HCT116 (cell line): ENCODE measurements at regions not wholly inside any gene's neighbourhood (a gene's known extent, or its start where the extent isn't known, plus 50 kb on each side); places are given as distances from the start of the nearest gene placed in this dataset.

ENCODE experiments used
- ATAC-seq: fragments of 200-7000 bp; cut with Tn5 transposase; 2 replicates; pipeline ENCODE4 v1.9.1; 2020; ENCODE audit warnings: mild to moderate bottlenecking, moderate library complexity
- BruUV-seq: library from RNA; stranded (reverse); fragments of 400-500 nt; replicated peaks from 2 replicates; lab custom pipeline; 2021; lab: Mats Ljungman, UMichigan
- CTCF ChIA-PET: fragments of 300-600 bp; sonication (Branson Sonifier 250); formaldehyde crosslinking; loops from one replicate; lab custom pipeline; 2021; ENCODE audit warnings: antibody characterized with exemption; lab: Charles Lee
- POLR2A ChIA-PET: fragments of 300-600, 350-600 bp; sonication (Branson Sonifier 250); formaldehyde crosslinking; loops from one replicate; lab custom pipeline; 2021; ENCODE audit warnings: antibody characterized with exemption; lab: Charles Lee
- RAD21 ChIA-PET, 2 experiments: fragments of 300-600 bp; sonication (Branson Sonifier 250); formaldehyde crosslinking; loops; one replicate each; lab custom pipeline; 2023; ENCODE audit warnings: low total read pairs in 2 of 2; ENCODE audit not compliant: uncharacterized antibody in 2 of 2, unreplicated experiment in 2 of 2, low non-redundant PET in 1 of 2; lab: Charles Lee
- DNase-seq: peaks from one replicate; pipeline ENCODE4 v3.0.0-alpha.2; 2010; ENCODE audit warnings: low read depth, low spot score
- H2AFZ ChIP-seq: fragments of 200-600 bp; shearing (Covaris generic), sonication (generic); 2 replicates; pipeline ENCODE4 v1.6.1; 2017; ENCODE audit warnings: low read depth, mixed run types, mixed read lengths, antibody characterized with exemption, low read length; ENCODE audit not compliant: poor library complexity, severe bottlenecking
- H3K27ac ChIP-seq: 2 replicates; pipeline ENCODE4 v1.5.1; 2012; ENCODE audit warnings: low read depth, low read length
- H3K27me3 ChIP-seq: fragments of 200-600 bp; sonication (generic); 2 replicates; pipeline ENCODE4 v1.6.1; 2016; ENCODE audit warnings: mixed run types, low read length, mixed read lengths; ENCODE audit not compliant: insufficient read depth
- H3K36me3 ChIP-seq, 2 experiments: fragments of 200-500 bp in 1 of 2; fragments of 200-600 bp in 1 of 2; sonication (Bioruptor generic) in 1 of 2; sonication (generic) in 1 of 2; 2 replicates each; pipeline versions ENCODE4 v1.5.1 to v1.6.1; 2014 to 2016; ENCODE audit warnings: low read length in 2 of 2, inconsistent platforms in 1 of 2, mixed read lengths in 1 of 2, mixed run types in 1 of 2; ENCODE audit not compliant: insufficient read depth in 2 of 2, control insufficient read depth in 1 of 2
- H3K4me1 ChIP-seq, 2 experiments: fragments of 200-600 bp in 1 of 2; sonication (generic) in 1 of 2; 2 replicates each; pipeline versions ENCODE4 v1.5.1 to v1.6.1; 2012 to 2017; ENCODE audit warnings: low read length in 2 of 2, inconsistent platforms in 1 of 2, mild to moderate bottlenecking in 1 of 2, mixed read lengths in 1 of 2, mixed run types in 1 of 2, moderate library complexity in 1 of 2; ENCODE audit not compliant: insufficient read depth in 2 of 2, control insufficient read depth in 1 of 2
- H3K4me2 ChIP-seq: fragments of 200-600 bp; sonication (generic); 2 replicates; pipeline ENCODE4 v1.6.1; 2017; ENCODE audit warnings: mixed run types, low read length, mixed read lengths
- H3K4me3 ChIP-seq, 2 experiments: fragments of 200-600 bp in 1 of 2; sonication (generic) in 1 of 2; replicated peaks in 1 of 2; 2 replicates each; pipeline ENCODE4 v1.5.1; 2011 to 2016; ENCODE audit warnings: low read length in 2 of 2, control low read depth in 1 of 2, low read depth in 1 of 2, mild to moderate bottlenecking in 1 of 2, mixed read lengths in 1 of 2, mixed run types in 1 of 2
- H3K79me2 ChIP-seq: fragments of 200-600 bp; sonication (generic); 2 replicates; pipeline ENCODE4 v1.6.1; 2017; ENCODE audit warnings: mild to moderate bottlenecking, mixed run types, low read length, moderate library complexity, mixed read lengths; ENCODE audit not compliant: insufficient read depth
- H3K9ac ChIP-seq: fragments of 200-600 bp; sonication (generic); 2 replicates; pipeline ENCODE4 v1.6.1; 2016; ENCODE audit warnings: low read length, mixed read lengths
- H3K9me2 ChIP-seq: fragments of 200-600 bp; sonication (generic), shearing (Covaris generic); 2 replicates; pipeline ENCODE4 v1.6.1; 2017; ENCODE audit warnings: mixed run types, mild to moderate bottlenecking, moderate library complexity; ENCODE audit not compliant: insufficient read depth
- H3K9me3 ChIP-seq, 2 experiments: fragments of 200-500 bp in 1 of 2; fragments of 200-600 bp in 1 of 2; sonication (Bioruptor generic) in 1 of 2; sonication (generic) in 1 of 2; 2 replicates each; pipeline ENCODE4 v1.6.1; 2014 to 2017; ENCODE audit warnings: low read length in 2 of 2, mixed read lengths in 2 of 2, inconsistent platforms in 1 of 2, low read depth in 1 of 2, mild to moderate bottlenecking in 1 of 2, mixed run types in 1 of 2, moderate library complexity in 1 of 2; ENCODE audit not compliant: control insufficient read depth in 1 of 2, insufficient read depth in 1 of 2
- H4K20me1 ChIP-seq: fragments of 200-600 bp; sonication (generic), shearing (Covaris generic); 2 replicates; pipeline ENCODE4 v1.6.1; 2017; ENCODE audit warnings: mixed run types, mild to moderate bottlenecking, moderate library complexity; ENCODE audit not compliant: insufficient read depth
- CBX3 ChIP-seq: IDR thresholded peaks from 2 replicates; pipeline ENCODE4 v1.6.1; 2012; ENCODE audit warnings: low read depth
- CEBPB ChIP-seq: IDR thresholded peaks from 2 replicates; pipeline ENCODE4 v1.6.1; 2012; ENCODE audit warnings: low read depth
- EZH2 ChIP-seq: fragments of 200-600 bp; sonication (generic); IDR thresholded peaks from 2 replicates; pipeline ENCODE4 v1.6.1; 2017; ENCODE audit warnings: antibody characterized with exemption, mixed run types
- EZH2phosphoT487 ChIP-seq: fragments of 200-600 bp; IDR thresholded peaks from 2 replicates; pipeline ENCODE4 v1.6.1; 2018; ENCODE audit warnings: antibody characterized with exemption, borderline replicate concordance
- JUND ChIP-seq: IDR thresholded peaks from 2 replicates; pipeline ENCODE4 v1.6.1; 2012
- POLR2A ChIP-seq: IDR thresholded peaks from 2 replicates; pipeline ENCODE4 v1.7.0; 2011; ENCODE audit warnings: borderline replicate concordance; ENCODE audit not compliant: insufficient read depth, insufficient read length; ENCODE audit errors: extremely low read depth
- POLR2AphosphoS5 ChIP-seq: IDR thresholded peaks from 2 replicates; pipeline ENCODE4 v1.6.1; 2011; ENCODE audit warnings: mild to moderate bottlenecking, low read depth, low read length, moderate library complexity
- RAD21 ChIP-seq: IDR thresholded peaks from 2 replicates; pipeline ENCODE4 v1.6.1; 2012; ENCODE audit warnings: low read depth, mild to moderate bottlenecking
- SP1 ChIP-seq: IDR thresholded peaks from 2 replicates; pipeline ENCODE4 v1.6.1; 2012; ENCODE audit warnings: low read depth
- SRF ChIP-seq: IDR thresholded peaks from 2 replicates; pipeline ENCODE4 v1.6.1; 2012; ENCODE audit warnings: low read depth
- TCF7L2 ChIP-seq: IDR thresholded peaks from 2 replicates; pipeline ENCODE4 v1.7.0; 2011; ENCODE audit warnings: borderline replicate concordance, inconsistent platforms; ENCODE audit not compliant: insufficient read depth, insufficient read length; ENCODE audit errors: extremely low read depth
- YY1 ChIP-seq: IDR thresholded peaks from 2 replicates; pipeline ENCODE4 v1.6.1; 2011; ENCODE audit warnings: low read length, low read depth, moderate library complexity, mild to moderate bottlenecking; ENCODE audit not compliant: insufficient replicate concordance; ENCODE audit errors: extremely low read depth
- ZFX ChIP-seq: fragments of 450-650 bp; IDR thresholded peaks from 2 replicates; pipeline ENCODE4 v1.6.1; 2017
- ZNF274 ChIP-seq: fragments of 200-500 bp; sonication (Bioruptor generic); IDR thresholded peaks from 2 replicates; pipeline ENCODE4 v1.6.1; 2014; ENCODE audit warnings: mild to moderate bottlenecking, low read depth, low read length, inconsistent platforms
- intact Hi-C: fragments of 100-400 bp; cut with micrococcal nuclease; formaldehyde crosslinking; loops from 2 replicates; pipeline ENCODE4 v1.10.0; 2022
- TF ChIP-seq, protein P1 (sequence below): IDR thresholded peaks from 2 replicates; pipeline ENCODE4 v1.6.1; 2011; ENCODE audit warnings: mild to moderate bottlenecking, low read length, moderate library complexity; ENCODE audit not compliant: insufficient replicate concordance; ENCODE audit errors: extremely low read depth
- TF ChIP-seq, protein P2 (sequence below): IDR thresholded peaks from 2 replicates; pipeline ENCODE4 v1.6.1; 2012
- TF ChIP-seq, protein P3 (sequence below): IDR thresholded peaks from 2 replicates; pipeline ENCODE4 v1.6.1; 2012
- TF ChIP-seq, protein P4 (sequence below), 3 experiments: fragments of 200-600 bp in 1 of 3; sonication (generic) in 1 of 3; IDR thresholded peaks in 2 of 3; conservative IDR thresholded peaks in 1 of 3; 2 replicates each; pipeline ENCODE4 v1.5.1; 2012 to 2017; ENCODE audit warnings: low read depth in 2 of 3, low read length in 2 of 3, antibody characterized with exemption in 1 of 3, borderline replicate concordance in 1 of 3, control low read depth in 1 of 3, mild to moderate bottlenecking in 1 of 3, mixed read lengths in 1 of 3, mixed run types in 1 of 3, moderate library complexity in 1 of 3; ENCODE audit not compliant: insufficient read depth in 1 of 3
- TF ChIP-seq, protein P5 (sequence below): IDR thresholded peaks from 2 replicates; pipeline ENCODE4 v1.6.1; 2012; ENCODE audit warnings: low read depth

DNA sequence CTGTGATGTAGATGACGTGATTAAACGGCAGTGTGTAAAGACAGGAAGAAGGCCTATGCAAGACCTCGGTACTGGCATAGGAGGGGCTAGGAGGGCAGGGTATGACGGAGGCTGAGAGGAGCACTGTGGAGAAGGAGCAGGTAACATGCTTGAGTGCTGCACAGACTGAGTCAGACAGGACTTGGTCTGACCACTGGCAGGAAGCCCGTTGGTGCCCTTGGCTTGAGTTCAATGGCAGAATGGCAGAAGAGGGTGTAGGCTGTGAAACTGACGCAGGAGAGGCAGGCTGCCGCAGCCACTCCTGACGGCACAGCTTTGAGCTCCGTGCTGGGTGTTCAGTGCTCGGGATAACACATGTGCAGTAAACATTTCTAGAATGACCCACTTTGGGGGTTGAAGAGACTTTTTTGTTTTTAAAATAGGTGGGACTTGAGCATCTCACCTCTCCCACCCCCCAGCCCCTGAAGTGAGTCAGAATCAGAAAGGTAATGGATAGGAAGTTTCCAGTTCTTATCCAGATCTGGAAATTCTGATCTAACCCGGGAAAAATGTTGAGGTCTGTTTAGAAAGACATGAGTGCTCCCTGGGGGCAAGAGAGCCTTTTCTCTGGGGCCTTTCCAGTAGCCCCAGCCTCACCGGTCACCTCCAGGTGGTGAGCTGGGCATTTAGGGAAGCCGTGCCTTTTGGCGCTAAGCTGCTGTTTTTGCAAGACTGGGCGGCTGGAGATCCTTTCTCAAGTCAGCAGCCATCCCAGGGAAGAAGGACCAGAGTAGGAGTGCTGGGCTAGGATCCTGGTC lies 126.4 kb downstream of the RPLP1 start:
- H3K9ac ChIP-seq, result no peak overlapping the region
- H3K9me3 ChIP-seq, result no peaks in the 10 kb centered on the region
- no peaks in the 10 kb centered on the region for H3K4me1 ChIP-seq
- H3K4me3 ChIP-seq, result no peak overlapping the region
- DNase-seq, result no peak
- H3K9me2 ChIP-seq, result no peaks in the 10 kb centered on the region
- TF ChIP-seq, protein P1, sequence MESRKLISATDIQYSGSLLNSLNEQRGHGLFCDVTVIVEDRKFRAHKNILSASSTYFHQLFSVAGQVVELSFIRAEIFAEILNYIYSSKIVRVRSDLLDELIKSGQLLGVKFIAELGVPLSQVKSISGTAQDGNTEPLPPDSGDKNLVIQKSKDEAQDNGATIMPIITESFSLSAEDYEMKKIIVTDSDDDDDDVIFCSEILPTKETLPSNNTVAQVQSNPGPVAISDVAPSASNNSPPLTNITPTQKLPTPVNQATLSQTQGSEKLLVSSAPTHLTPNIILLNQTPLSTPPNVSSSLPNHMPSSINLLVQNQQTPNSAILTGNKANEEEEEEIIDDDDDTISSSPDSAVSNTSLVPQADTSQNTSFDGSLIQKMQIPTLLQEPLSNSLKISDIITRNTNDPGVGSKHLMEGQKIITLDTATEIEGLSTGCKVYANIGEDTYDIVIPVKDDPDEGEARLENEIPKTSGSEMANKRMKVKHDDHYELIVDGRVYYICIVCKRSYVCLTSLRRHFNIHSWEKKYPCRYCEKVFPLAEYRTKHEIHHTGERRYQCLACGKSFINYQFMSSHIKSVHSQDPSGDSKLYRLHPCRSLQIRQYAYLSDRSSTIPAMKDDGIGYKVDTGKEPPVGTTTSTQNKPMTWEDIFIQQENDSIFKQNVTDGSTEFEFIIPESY, result no peak
- TF ChIP-seq TCF7L2, result no peak
- TF ChIP-seq, protein P2, sequence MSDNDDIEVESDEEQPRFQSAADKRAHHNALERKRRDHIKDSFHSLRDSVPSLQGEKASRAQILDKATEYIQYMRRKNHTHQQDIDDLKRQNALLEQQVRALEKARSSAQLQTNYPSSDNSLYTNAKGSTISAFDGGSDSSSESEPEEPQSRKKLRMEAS, result no peak
- TF ChIP-seq EZH2phosphoT487, result no peak
- TF ChIP-seq SRF, result no peak
- TF ChIP-seq, protein P3, sequence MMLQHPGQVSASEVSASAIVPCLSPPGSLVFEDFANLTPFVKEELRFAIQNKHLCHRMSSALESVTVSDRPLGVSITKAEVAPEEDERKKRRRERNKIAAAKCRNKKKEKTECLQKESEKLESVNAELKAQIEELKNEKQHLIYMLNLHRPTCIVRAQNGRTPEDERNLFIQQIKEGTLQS, result no peak
- TF ChIP-seq YY1, result no peak
- TF ChIP-seq POLR2AphosphoS5, result no peak
- no peak for TF ChIP-seq RAD21
- TF ChIP-seq SP1, result no peak
- no peak for TF ChIP-seq ZFX
- TF ChIP-seq CBX3, result no peak
- no peak for TF ChIP-seq JUND
- TF ChIP-seq EZH2, result no peak
- no peak for TF ChIP-seq ZNF274
- TF ChIP-seq, protein P4, sequence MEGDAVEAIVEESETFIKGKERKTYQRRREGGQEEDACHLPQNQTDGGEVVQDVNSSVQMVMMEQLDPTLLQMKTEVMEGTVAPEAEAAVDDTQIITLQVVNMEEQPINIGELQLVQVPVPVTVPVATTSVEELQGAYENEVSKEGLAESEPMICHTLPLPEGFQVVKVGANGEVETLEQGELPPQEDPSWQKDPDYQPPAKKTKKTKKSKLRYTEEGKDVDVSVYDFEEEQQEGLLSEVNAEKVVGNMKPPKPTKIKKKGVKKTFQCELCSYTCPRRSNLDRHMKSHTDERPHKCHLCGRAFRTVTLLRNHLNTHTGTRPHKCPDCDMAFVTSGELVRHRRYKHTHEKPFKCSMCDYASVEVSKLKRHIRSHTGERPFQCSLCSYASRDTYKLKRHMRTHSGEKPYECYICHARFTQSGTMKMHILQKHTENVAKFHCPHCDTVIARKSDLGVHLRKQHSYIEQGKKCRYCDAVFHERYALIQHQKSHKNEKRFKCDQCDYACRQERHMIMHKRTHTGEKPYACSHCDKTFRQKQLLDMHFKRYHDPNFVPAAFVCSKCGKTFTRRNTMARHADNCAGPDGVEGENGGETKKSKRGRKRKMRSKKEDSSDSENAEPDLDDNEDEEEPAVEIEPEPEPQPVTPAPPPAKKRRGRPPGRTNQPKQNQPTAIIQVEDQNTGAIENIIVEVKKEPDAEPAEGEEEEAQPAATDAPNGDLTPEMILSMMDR (IDR thresholded peaks at IDR 0.05 in 2 of 3, conservative IDR thresholded peaks at IDR 0.05 in 1 of 3; ENCODE audit: borderline replicate concordance in 1 of 3, insufficient read depth in 1 of 3, low read depth in 2 of 3, low read length in 2 of 3), result no peak
- no peak for TF ChIP-seq CEBPB
- TF ChIP-seq, protein P5, sequence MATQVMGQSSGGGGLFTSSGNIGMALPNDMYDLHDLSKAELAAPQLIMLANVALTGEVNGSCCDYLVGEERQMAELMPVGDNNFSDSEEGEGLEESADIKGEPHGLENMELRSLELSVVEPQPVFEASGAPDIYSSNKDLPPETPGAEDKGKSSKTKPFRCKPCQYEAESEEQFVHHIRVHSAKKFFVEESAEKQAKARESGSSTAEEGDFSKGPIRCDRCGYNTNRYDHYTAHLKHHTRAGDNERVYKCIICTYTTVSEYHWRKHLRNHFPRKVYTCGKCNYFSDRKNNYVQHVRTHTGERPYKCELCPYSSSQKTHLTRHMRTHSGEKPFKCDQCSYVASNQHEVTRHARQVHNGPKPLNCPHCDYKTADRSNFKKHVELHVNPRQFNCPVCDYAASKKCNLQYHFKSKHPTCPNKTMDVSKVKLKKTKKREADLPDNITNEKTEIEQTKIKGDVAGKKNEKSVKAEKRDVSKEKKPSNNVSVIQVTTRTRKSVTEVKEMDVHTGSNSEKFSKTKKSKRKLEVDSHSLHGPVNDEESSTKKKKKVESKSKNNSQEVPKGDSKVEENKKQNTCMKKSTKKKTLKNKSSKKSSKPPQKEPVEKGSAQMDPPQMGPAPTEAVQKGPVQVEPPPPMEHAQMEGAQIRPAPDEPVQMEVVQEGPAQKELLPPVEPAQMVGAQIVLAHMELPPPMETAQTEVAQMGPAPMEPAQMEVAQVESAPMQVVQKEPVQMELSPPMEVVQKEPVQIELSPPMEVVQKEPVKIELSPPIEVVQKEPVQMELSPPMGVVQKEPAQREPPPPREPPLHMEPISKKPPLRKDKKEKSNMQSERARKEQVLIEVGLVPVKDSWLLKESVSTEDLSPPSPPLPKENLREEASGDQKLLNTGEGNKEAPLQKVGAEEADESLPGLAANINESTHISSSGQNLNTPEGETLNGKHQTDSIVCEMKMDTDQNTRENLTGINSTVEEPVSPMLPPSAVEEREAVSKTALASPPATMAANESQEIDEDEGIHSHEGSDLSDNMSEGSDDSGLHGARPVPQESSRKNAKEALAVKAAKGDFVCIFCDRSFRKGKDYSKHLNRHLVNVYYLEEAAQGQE, result no peak
- TF ChIP-seq POLR2A, result no peak
- H4K20me1 ChIP-seq, result no peaks in the 10 kb centered on the region
- peaks cover 5% of the 10 kb centered on the region; the same call in 1 of the 2 replicates for H3K27me3 ChIP-seq
- no peaks in the 10 kb centered on the region for H3K79me2 ChIP-seq
- no peaks in the 10 kb centered on the region for H3K36me3 ChIP-seq
- no TSS peak for BruUV-seq
- ChIA-PET POLR2A (interaction anchor here (0.7 kb wide), 1 partner anchor 570 kb away, joined by 4 read pairs; no protein-coding TSS in a partner anchor), CTCF (no interaction called here), RAD21 (interaction anchor here in 1 of 2 experiments (0.7 kb wide), 1 partner anchor 956 kb away, joined by 4 read pairs; no protein-coding TSS in a partner anchor)
- no peak overlapping the region for H2AFZ ChIP-seq
- ATAC-seq, result no peak
- H3K27ac ChIP-seq, result no peak overlapping the region
- intact Hi-C loops, result loop anchor here (5.0 kb wide), 2 partner anchors 102 to 888 kb away; no protein-coding TSS in a partner anchor
- H3K4me2 ChIP-seq, result no peak overlapping the region
